Lower lobe of right lung (tissue), 2 donors: ENCODE measurements at regions not wholly inside any gene's neighbourhood (a gene's known extent, or its start where the extent isn't known, plus 50 kb on each side); places are given as distances from the start of the nearest gene placed in this dataset.

Experiments
- ATAC-seq, 2 donors: fragments of 200-7000 bp; cut with Tn5 transposase; one replicate each; pipeline ENCODE4 v1.9.1; 2020 to 2022; ENCODE audit warnings: mild to moderate bottlenecking in 2 of 2, moderate library complexity in 2 of 2
- DNase-seq: peaks from one replicate; pipeline ENCODE4 v3.0.0-alpha.2; 2020
- H3K27ac ChIP-seq: fragments of 200-600 bp; one replicate; pipeline ENCODE4 v1.8.0; 2022
- H3K27me3 ChIP-seq: fragments of 200-600 bp; one replicate; pipeline ENCODE4 v1.8.0; 2022; ENCODE audit warnings: low read depth
- H3K36me3 ChIP-seq: fragments of 200-600 bp; one replicate; pipeline ENCODE4 v1.8.0; 2022; ENCODE audit warnings: mild to moderate bottlenecking
- H3K4me1 ChIP-seq: fragments of 200-600 bp; one replicate; pipeline ENCODE4 v1.8.0; 2022
- H3K4me3 ChIP-seq: fragments of 200-600 bp; one replicate; pipeline ENCODE4 v1.8.0; 2022; ENCODE audit warnings: mild to moderate bottlenecking
- H3K9me3 ChIP-seq: fragments of 200-600 bp; one replicate; pipeline ENCODE4 v1.8.0; 2022
- CTCF ChIP-seq: fragments of 200-600 bp; IDR thresholded peaks from one replicate; pipeline ENCODE4 v1.8.0; 2022; ENCODE audit warnings: antibody characterized with exemption, mild to moderate bottlenecking
- intact Hi-C: fragments of 100-400 bp; cut with DNase I; formaldehyde crosslinking; loops from one replicate; pipeline ENCODE4 v1.11.0; 2022
- donor health status: DM: no; HTN: yes; CAD: no; lungs with severe emphysema.

GRCh38 chr7:84705706-84706105, 481.1 kb downstream of the SEMA3D start:
- no peak for DNase-seq
- H3K27me3 ChIP-seq = no peaks in the 10 kb centered on the region
- H3K4me1 ChIP-seq = no peaks in the 10 kb centered on the region
- no peaks in the 10 kb centered on the region for H3K9me3 ChIP-seq
- no peak overlapping the region for H3K4me3 ChIP-seq
- no peaks in the 10 kb centered on the region for H3K36me3 ChIP-seq
- intact Hi-C loops = no loop called here
- TF ChIP-seq CTCF = no peak
- no peak for ATAC-seq
- no peak overlapping the region for H3K27ac ChIP-seq

GRCh38 chr7:84705079-84705478, 481.8 kb downstream of the SEMA3D start:
- H3K4me1 ChIP-seq = no peaks in the 10 kb centered on the region
- H3K9me3 ChIP-seq = no peaks in the 10 kb centered on the region
- no peak for TF ChIP-seq CTCF
- no peaks in the 10 kb centered on the region for H3K27me3 ChIP-seq
- DNase-seq (no peak), ATAC-seq (no peak)
- H3K27ac ChIP-seq = no peak overlapping the region
- H3K36me3 ChIP-seq = no peaks in the 10 kb centered on the region
- intact Hi-C loops = no loop called here
- H3K4me3 ChIP-seq = no peak overlapping the region

GRCh38 chr7:84704380-84704779, 482.5 kb downstream of the SEMA3D start:
- ATAC-seq = no peak
- no peaks in the 10 kb centered on the region for H3K27me3 ChIP-seq
- DNase-seq = no peak
- intact Hi-C loops = no loop called here
- no peak for TF ChIP-seq CTCF
- H3K36me3 ChIP-seq = no peaks in the 10 kb centered on the region
- no peaks in the 10 kb centered on the region for H3K4me1 ChIP-seq
- H3K9me3 ChIP-seq = no peaks in the 10 kb centered on the region
- no peak overlapping the region for H3K27ac ChIP-seq
- no peak overlapping the region for H3K4me3 ChIP-seq

GRCh38 chr7:84701524-84702306, 485.1 kb downstream of the SEMA3D start:
- ATAC-seq = no peak
- TF ChIP-seq CTCF = no peak
- Histone ChIP-seq H3K9me3 (no peaks in the 10 kb centered on the region), H3K27me3 (no peaks in the 10 kb centered on the region), H3K27ac (no peak overlapping the region), H3K36me3 (no peaks in the 10 kb centered on the region), H3K4me1 (no peaks in the 10 kb centered on the region), H3K4me3 (no peak overlapping the region)
- no peak for DNase-seq
- intact Hi-C loops = no loop called here

- no peak for ATAC-seq
- H3K27me3 ChIP-seq = no peaks in the 10 kb centered on the region
- no peak for TF ChIP-seq CTCF
- no peaks in the 10 kb centered on the region for H3K9me3 ChIP-seq
- H3K27ac ChIP-seq = no peak overlapping the region
- H3K4me3 ChIP-seq = no peak overlapping the region
- no peak for DNase-seq
- H3K4me1 ChIP-seq = no peaks in the 10 kb centered on the region
- intact Hi-C loops = no loop called here
- no peaks in the 10 kb centered on the region for H3K36me3 ChIP-seq
These were observed 486.1 kb downstream of the SEMA3D start for GRCh38 chr7:84700563-84701370.
